ENCODE measurements at regions not wholly inside any gene's neighbourhood (a gene's known extent, or its start where the extent isn't known, plus 50 kb on each side); places are given as distances from the start of the nearest gene placed in this dataset.

GRCh38 chr14:44873536-44873935, 88.2 kb downstream of the KLHL28 start:
- H3K4me3 ChIP-seq (ENCODE audit: insufficient read depth, low read length) = no peak overlapping the region
- H3K27me3 ChIP-seq (ENCODE audit: insufficient read depth, low read length) = no peaks in the 10 kb centered on the region
- no peaks in the 10 kb centered on the region for H3K9me3 ChIP-seq (ENCODE audit: low read depth, low read length)
- DNase-seq (ENCODE audit: insufficient read length, low spot score, missing footprints) = no peak
- H3K4me1 ChIP-seq (ENCODE audit: insufficient read depth, low read length) = no peaks in the 10 kb centered on the region
- no peak for TF ChIP-seq CTCF (IDR thresholded peaks at IDR 0.05; ENCODE audit: extremely low read depth, low read depth, low read length)
- H3K36me3 ChIP-seq (ENCODE audit: insufficient read depth, low read length) = no peaks in the 10 kb centered on the region
- no peak overlapping the region for H2AFZ ChIP-seq (ENCODE audit: low read length)
- no peaks in the 10 kb centered on the region for H3K79me2 ChIP-seq (ENCODE audit: insufficient read depth, low read length)
- no peak overlapping the region for H3K4me2 ChIP-seq (ENCODE audit: insufficient read depth, low read length)
- no peak overlapping the region for H3K27ac ChIP-seq (ENCODE audit: low read depth, low read length)
- no peaks in the 10 kb centered on the region for H4K20me1 ChIP-seq (ENCODE audit: insufficient read depth, low read length)

- H3K4me3 ChIP-seq (ENCODE audit: insufficient read depth, low read length) = no peak overlapping the region
- no peak for TF ChIP-seq CTCF (IDR thresholded peaks at IDR 0.05; ENCODE audit: extremely low read depth, low read depth, low read length)
- H4K20me1 ChIP-seq (ENCODE audit: insufficient read depth, low read length) = no peaks in the 10 kb centered on the region
Measured at GRCh38 chr14:44866770-44867169, 95.0 kb downstream of the KLHL28 start.

GRCh38 chr14:44866322-44866721, 95.4 kb downstream of the KLHL28 start:
- DNase-seq (ENCODE audit: insufficient read length, low spot score, missing footprints) = peak; percentile 2
- H3K36me3 ChIP-seq (ENCODE audit: insufficient read depth, low read length) = no peaks in the 10 kb centered on the region
- no peak overlapping the region for H3K4me3 ChIP-seq (ENCODE audit: insufficient read depth, low read length)
- H3K4me1 ChIP-seq (ENCODE audit: insufficient read depth, low read length) = no peaks in the 10 kb centered on the region
- no peak overlapping the region for H3K27ac ChIP-seq (ENCODE audit: low read depth, low read length)
- no peak overlapping the region for H2AFZ ChIP-seq (ENCODE audit: low read length)
- H4K20me1 ChIP-seq (ENCODE audit: insufficient read depth, low read length) = no peaks in the 10 kb centered on the region
- no peak for TF ChIP-seq CTCF (IDR thresholded peaks at IDR 0.05; ENCODE audit: extremely low read depth, low read depth, low read length)
- no peaks in the 10 kb centered on the region for H3K79me2 ChIP-seq (ENCODE audit: insufficient read depth, low read length)
- H3K4me2 ChIP-seq (ENCODE audit: insufficient read depth, low read length) = no peak overlapping the region
- H3K9me3 ChIP-seq (ENCODE audit: low read depth, low read length) = no peaks in the 10 kb centered on the region
- H3K27me3 ChIP-seq (ENCODE audit: insufficient read depth, low read length) = no peaks in the 10 kb centered on the region

More at GRCh38 chr14:44866770-44867169, 95.0 kb downstream of the KLHL28 start:
- H3K79me2 ChIP-seq (ENCODE audit: insufficient read depth, low read length) = no peaks in the 10 kb centered on the region
- H2AFZ ChIP-seq (ENCODE audit: low read length) = no peak overlapping the region
- H3K4me2 ChIP-seq (ENCODE audit: insufficient read depth, low read length) = no peak overlapping the region
- no peak for DNase-seq (ENCODE audit: insufficient read length, low spot score, missing footprints)
- H3K36me3 ChIP-seq (ENCODE audit: insufficient read depth, low read length) = no peaks in the 10 kb centered on the region
- no peaks in the 10 kb centered on the region for H3K9me3 ChIP-seq (ENCODE audit: low read depth, low read length)
- H3K27me3 ChIP-seq (ENCODE audit: insufficient read depth, low read length) = no peaks in the 10 kb centered on the region
- no peaks in the 10 kb centered on the region for H3K4me1 ChIP-seq (ENCODE audit: insufficient read depth, low read length)
- no peak overlapping the region for H3K27ac ChIP-seq (ENCODE audit: low read depth, low read length)

- Histone ChIP-seq H3K4me2 (ENCODE audit: insufficient read depth, low read length) (no peak overlapping the region), H3K9me3 (ENCODE audit: low read depth, low read length) (no peaks in the 10 kb centered on the region), H3K4me1 (ENCODE audit: insufficient read depth, low read length) (no peaks in the 10 kb centered on the region), H3K27me3 (ENCODE audit: insufficient read depth, low read length) (no peaks in the 10 kb centered on the region), H3K36me3 (ENCODE audit: insufficient read depth, low read length) (no peaks in the 10 kb centered on the region), H3K27ac (ENCODE audit: low read depth, low read length) (no peak overlapping the region), H2AFZ (ENCODE audit: low read length) (no peak overlapping the region), H3K4me3 (ENCODE audit: insufficient read depth, low read length) (no peak overlapping the region), H4K20me1 (ENCODE audit: insufficient read depth, low read length) (no peaks in the 10 kb centered on the region), H3K79me2 (ENCODE audit: insufficient read depth, low read length) (no peaks in the 10 kb centered on the region)
- TF ChIP-seq CTCF (IDR thresholded peaks at IDR 0.05; ENCODE audit: extremely low read depth, low read depth, low read length) = no peak
- DNase-seq (ENCODE audit: insufficient read length, low spot score, missing footprints) = no peak
Measured at GRCh38 chr14:44863271-44863670, 98.5 kb downstream of the KLHL28 start.

Measured in osteoblast (primary cell).